Heart left ventricle (tissue), 16 donors: ENCODE measurements at regions not wholly inside any gene's neighbourhood (a gene's known extent, or its start where the extent isn't known, plus 50 kb on each side); places are given as distances from the start of the nearest gene placed in this dataset.

Source experiments
- ATAC-seq, 4 donors: fragments of 200-7000 bp; cut with Tn5 transposase; one replicate each; pipeline ENCODE4 v1.9.1; 2020 to 2022; ENCODE audit warnings: moderate library complexity in 4 of 4, mild to moderate bottlenecking in 3 of 4, moderate number of reproducible peaks in 1 of 4
- DNase-seq, 5 donors: peaks; one replicate each; pipeline ENCODE4 v3.0.0-alpha.2; 2020
- H3K27ac ChIP-seq, 12 donors: fragments of 200-600 bp; sonication (generic) in 4 of 12; one replicate each; pipeline versions ENCODE4 v1.5.0 to v1.8.0; 2016 to 2022; ENCODE audit warnings: mild to moderate bottlenecking in 2 of 12
- H3K27me3 ChIP-seq, 9 donors: fragments of 200-600 bp; sonication (generic) in 2 of 9; one replicate each; pipeline versions ENCODE4 v1.5.1 to v1.8.0; 2016 to 2022; ENCODE audit warnings: mild to moderate bottlenecking in 3 of 9
- H3K36me3 ChIP-seq, 9 donors: fragments of 200-600 bp; sonication (generic) in 2 of 9; one replicate each; pipeline versions ENCODE4 v1.5.0 to v1.8.0; 2018 to 2022; ENCODE audit warnings: mild to moderate bottlenecking in 2 of 9
- H3K4me1 ChIP-seq, 12 donors: fragments of 200-600 bp; sonication (generic) in 4 of 12; one replicate each; pipeline versions ENCODE4 v1.5.0 to v1.8.0; 2016 to 2022; ENCODE audit warnings: mild to moderate bottlenecking in 3 of 12
- H3K4me3 ChIP-seq, 12 donors: fragments of 200-600 bp; sonication (generic) in 4 of 12; one replicate each; pipeline versions ENCODE4 v1.5.0 to v1.8.0; 2017 to 2022; ENCODE audit warnings: mild to moderate bottlenecking in 9 of 12, moderate library complexity in 4 of 12
- H3K9me3 ChIP-seq, 12 donors: fragments of 200-600 bp; sonication (generic) in 4 of 12; one replicate each; pipeline versions ENCODE4 v1.5.0 to v1.8.0; 2016 to 2022; ENCODE audit warnings: mild to moderate bottlenecking in 1 of 12
- CTCF ChIP-seq, 12 donors: fragments of 200-600 bp; sonication (generic) in 4 of 12; IDR thresholded peaks; one replicate each; pipeline versions ENCODE4 v1.5.0 to v1.8.0; 2018 to 2022; ENCODE audit warnings: antibody characterized with exemption in 12 of 12, mild to moderate bottlenecking in 5 of 12
- POLR2A ChIP-seq, 2 donors: fragments of 450-650 bp; IDR thresholded peaks; one replicate each; pipeline ENCODE4 v1.6.1; 2017; ENCODE audit warnings: antibody characterized with exemption in 2 of 2, mild to moderate bottlenecking in 2 of 2, moderate library complexity in 2 of 2
- WGBS, 4 donors: extraction: QIAGEN DNeasy Blood & Tissue Kit in 2 of 4; methylation state at CpG; one replicate each; pipeline versions ENCODE4 v1.1.5 to v1.1.7; 2013 to 2018; 5-methylcytosine and 5-hydroxymethylcytosine counted together
- intact Hi-C, 10 donors: fragments of 100-400 bp; cut with DNase I; formaldehyde crosslinking; loops; one replicate each; pipeline versions ENCODE4 v1.11.1 to v1.14.2; 2022
- donor health status: ischemic (EF 13 %, LVEDD 7.1; RV severe dilation, severe dysfunction).
- donor health status: healthy with polysubstance abuse.
- donor health status: DM: no; HTN: yes; CAD: no.
- donor health status: DM: no; HTN: no; CAD: no.
- donor health status: ischemic (EF 25% LVEDD 6.9; RV normal size, moderate dysfunction).
- donor health status: ischemic (EF 25% LVEDD 5.7; RV mildly dilated, moderate dysfunction).
- donor health status: healthy.
- donor health status: DM: yes; HTN: yes; CAD: no.
- donor health status: ischemic (EF 35%, LVEDD 5.7; RV mildly dilated, moderate dysfunction).
- donor health status: nonischemic (EF 11% LVEDD 7.7; RV severe dilation, severe dysfunction).
- donor health status: DM: yes; HTN: yes; CAD: no.
- donor health status: PGD.
- donor health status: ischemic (EF 29% LVEDD 5.4; RV normal size, mild dysfunction).
- donor health status: nonischemic (EF 23%, LVEDD 6.1; RV moderate dilation, normal function).

GRCh38 chr18:73983970-73984369, 163.7 kb downstream of the FBXO15 start:
- no peak overlapping the region for H3K4me3 ChIP-seq
- H3K36me3 ChIP-seq, result no peaks in the 10 kb centered on the region
- no peak for TF ChIP-seq CTCF (IDR thresholded peaks at IDR 0.05)
- no peak for TF ChIP-seq POLR2A (IDR thresholded peaks at IDR 0.05)
- H3K9me3 ChIP-seq, result peaks cover 0 to 7% (median 0%) of the 10 kb centered on the region in 12 donors
- 81 to 85% (median 84%) methylated on average over 6 of the region's 6 CpGs for WGBS, 4 donors
- H3K4me1 ChIP-seq, result no peaks in the 10 kb centered on the region
- no peak overlapping the region for H3K27ac ChIP-seq
- H3K27me3 ChIP-seq, result peaks cover 0 to 4% (median 0%) of the 10 kb centered on the region in 9 donors
- intact Hi-C loops, result no loop called here
- DNase-seq, result no peak
- ATAC-seq, result no peak

GRCh38 chr18:73983496-73983895, 164.1 kb downstream of the FBXO15 start:
- ATAC-seq, result no peak
- WGBS, 4 donors, result 71 to 84% (median 78%) methylated on average over 4 to 5 of the region's 5 CpGs
- intact Hi-C loops, result no loop called here
- no peak overlapping the region for H3K27ac ChIP-seq
- peaks cover 0 to 3% (median 0%) of the 10 kb centered on the region in 12 donors for H3K9me3 ChIP-seq
- no peaks in the 10 kb centered on the region for H3K4me1 ChIP-seq
- TF ChIP-seq POLR2A (IDR thresholded peaks at IDR 0.05) (no peak), CTCF (IDR thresholded peaks at IDR 0.05) (no peak)
- H3K4me3 ChIP-seq, result no peak overlapping the region
- H3K36me3 ChIP-seq, result no peaks in the 10 kb centered on the region
- peaks cover 0 to 4% (median 0%) of the 10 kb centered on the region in 9 donors for H3K27me3 ChIP-seq
- no peak for DNase-seq

- no peak overlapping the region for H3K27ac ChIP-seq
- no peaks in the 10 kb centered on the region for H3K4me1 ChIP-seq
- ATAC-seq, result no peak
- H3K36me3 ChIP-seq, result no peaks in the 10 kb centered on the region
- H3K9me3 ChIP-seq, result no peaks in the 10 kb centered on the region
- TF ChIP-seq CTCF (IDR thresholded peaks at IDR 0.05) (no peak), POLR2A (IDR thresholded peaks at IDR 0.05) (no peak)
- intact Hi-C loops, result no loop called here
- H3K4me3 ChIP-seq, result no peak overlapping the region
- 65 to 74% (median 70%) methylated on average over 4 of the region's 4 CpGs for WGBS, 4 donors
- DNase-seq, result no peak
- peaks cover 0 to 4% (median 0%) of the 10 kb centered on the region in 9 donors for H3K27me3 ChIP-seq
Observed at GRCh38 chr18:73981796-73982195, 165.8 kb downstream of the FBXO15 start.

GRCh38 chr18:73980289-73980979, 167.2 kb downstream of the FBXO15 start:
- Histone ChIP-seq H3K9me3 (no peaks in the 10 kb centered on the region), H3K4me3 (no peak overlapping the region), H3K27me3 (peaks cover 0 to 4% (median 0%) of the 10 kb centered on the region in 9 donors), H3K36me3 (no peaks in the 10 kb centered on the region), H3K27ac (no peak overlapping the region), H3K4me1 (no peaks in the 10 kb centered on the region)
- TF ChIP-seq POLR2A (IDR thresholded peaks at IDR 0.05) (no peak), CTCF (IDR thresholded peaks at IDR 0.05) (peak in 7 of 12 donors; percentile 10 to 34 (median 20))
- no peak for ATAC-seq
- no peak for DNase-seq
- intact Hi-C loops, result no loop called here
- WGBS, 4 donors, result 67 to 78% (median 71%) methylated on average over 9 of the region's 9 CpGs
